ENCODE measurements at regions not wholly inside any gene's neighbourhood (a gene's known extent, or its start where the extent isn't known, plus 50 kb on each side); places are given as distances from the start of the nearest gene placed in this dataset.

GRCh38 chr1:55420026-55420425 lies 204.9 kb upstream of the USP24 start:
- Mint-ChIP-seq H3K27me3 (ENCODE audit: low read depth) (peaks cover 1% of the 10 kb centered on the region; the same call in 1 of the 2 replicates), H3K36me3 (ENCODE audit: insufficient read depth in 1 of 3, low read depth in 3 of 3) (no peaks in the 10 kb centered on the region), H3K4me3 (no peak overlapping the region), H3K27ac (no peak overlapping the region), H3K9me3 (peaks cover 0 to 6% of the 10 kb centered on the region in 2 experiments; a peak in 2 of 5 replicates), H3K4me1 (no peaks in the 10 kb centered on the region)
- TF ChIP-seq CTCF (conservative IDR thresholded peaks at IDR 0.05), result no peak
- Histone ChIP-seq H3K14ac (ENCODE audit: insufficient read depth, low read length) (no peak overlapping the region), H3K56ac (ENCODE audit: insufficient read length, low read depth, low read length) (no peak overlapping the region), H3K79me2 (ENCODE audit: insufficient read depth, low read length) (no peaks in the 10 kb centered on the region), H2BK20ac (ENCODE audit: low read depth, low read length, poor library complexity, severe bottlenecking) (no peak overlapping the region), H2AFZ (ENCODE audit: low read length) (no peak overlapping the region), H2AK5ac (ENCODE audit: insufficient read length, low read length) (no peak overlapping the region), H3T11ph (ENCODE audit: low read length) (no peak overlapping the region), H2BK120ac (ENCODE audit: low read depth, low read length, poor library complexity, severe bottlenecking) (no peak overlapping the region), H2BK5ac (ENCODE audit: insufficient read length, low read length) (no peak overlapping the region), H3K9me3 (ENCODE audit: control insufficient read depth, low read depth, low read length) (no peaks in the 10 kb centered on the region), H3K27me3 (ENCODE audit: insufficient read depth, low read length) (no peaks in the 10 kb centered on the region), H3K4ac (ENCODE audit: low read depth, low read length) (no peak overlapping the region), H3K4me1 (ENCODE audit: insufficient read depth, low read length) (no peaks in the 10 kb centered on the region), H4K20me1 (ENCODE audit: control insufficient read depth, insufficient read depth, insufficient read length) (no peaks in the 10 kb centered on the region), H3K18ac (ENCODE audit: insufficient read length, low read depth, low read length) (no peak overlapping the region), H2BK12ac (ENCODE audit: insufficient read length, low read depth, low read length) (no peak overlapping the region), H4K8ac (replicated peaks; ENCODE audit: insufficient read length, low read depth, low read length) (no peak overlapping the region), H3K4me2 (ENCODE audit: insufficient read depth, insufficient read length, low read length) (no peak overlapping the region), H4K91ac (ENCODE audit: insufficient read length, low read depth, low read length) (no peak overlapping the region), H3K79me1 (ENCODE audit: insufficient read depth, low read depth, low read length, poor library complexity, severe bottlenecking) (no peaks in the 10 kb centered on the region), H3K9ac (ENCODE audit: extremely low read depth, insufficient read length, low read length) (no peak overlapping the region), H3K27ac (ENCODE audit: insufficient read length, low read depth, low read length) (no peak overlapping the region), H2BK15ac (ENCODE audit: low read depth, low read length) (no peak overlapping the region), H3K23me2 (ENCODE audit: insufficient read length, low read depth, low read length, poor library complexity, severe bottlenecking) (no peaks in the 10 kb centered on the region), H4K5ac (ENCODE audit: insufficient read length, low read depth, low read length) (no peak overlapping the region), H3K23ac (ENCODE audit: insufficient read length, low read depth, low read length) (no peak overlapping the region)
- WGBS (ENCODE audit: extremely low coverage, insufficient read length, low lambda C conversion rate), result no CpG with 5 or more reads among the region's 2 CpGs
- no peak for DNase-seq

All from H9 (cell line).